ENCODE measurements at regions not wholly inside any gene's neighbourhood (a gene's known extent, or its start where the extent isn't known, plus 50 kb on each side); places are given as distances from the start of the nearest gene placed in this dataset.
A peak's percentile ranks its signal among the peaks of the same experiment; 100 is the strongest.

DNA sequence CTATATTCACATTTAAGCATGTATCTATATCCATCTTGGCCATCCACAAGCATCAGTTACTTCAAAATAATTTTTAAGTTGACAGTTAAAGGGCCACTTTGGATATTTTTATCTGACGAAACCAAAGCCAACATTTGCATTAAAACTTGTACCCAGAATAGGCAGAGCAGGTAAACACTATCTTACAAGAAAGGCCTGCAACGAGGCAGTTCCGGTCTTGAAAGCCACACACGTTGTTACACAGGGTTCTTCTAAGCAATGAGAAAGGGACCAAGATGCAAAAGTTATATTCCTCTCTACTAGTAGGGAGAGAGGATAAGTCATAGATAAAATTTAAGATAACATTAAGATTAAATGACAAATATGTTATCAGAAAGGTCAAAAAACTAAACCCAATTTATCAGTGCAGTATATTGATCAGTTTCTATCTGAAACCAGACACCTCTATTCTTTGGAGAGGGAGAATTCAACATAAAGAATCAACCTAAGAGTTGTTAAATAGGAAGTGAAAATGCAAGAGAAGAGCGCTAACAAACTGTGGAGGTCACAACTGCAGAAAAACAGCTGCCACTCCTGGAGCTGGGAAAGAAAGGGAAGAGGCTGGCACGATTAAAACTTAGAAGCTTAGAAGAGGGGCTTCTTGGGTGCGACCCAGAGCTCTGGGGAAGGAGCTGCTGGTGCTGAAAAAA, 701.3 kb downstream of the TNS3 start:
- TF ChIP-seq POLR2AphosphoS5 (IDR thresholded peaks at IDR 0.05; ENCODE audit: low read depth, low read length) (no peak), SIN3A (IDR thresholded peaks at IDR 0.05; ENCODE audit: borderline replicate concordance, insufficient read depth, low read length) (no peak), TAF1 (IDR thresholded peaks at IDR 0.05; ENCODE audit: borderline replicate concordance, insufficient read depth, low read length) (no peak), FOXP2 (optimal IDR thresholded peaks at IDR 0.05; ENCODE audit: borderline replicate concordance, extremely low read depth, extremely low read length, insufficient read depth) (no peak)
- TF ChIP-seq, protein P1, sequence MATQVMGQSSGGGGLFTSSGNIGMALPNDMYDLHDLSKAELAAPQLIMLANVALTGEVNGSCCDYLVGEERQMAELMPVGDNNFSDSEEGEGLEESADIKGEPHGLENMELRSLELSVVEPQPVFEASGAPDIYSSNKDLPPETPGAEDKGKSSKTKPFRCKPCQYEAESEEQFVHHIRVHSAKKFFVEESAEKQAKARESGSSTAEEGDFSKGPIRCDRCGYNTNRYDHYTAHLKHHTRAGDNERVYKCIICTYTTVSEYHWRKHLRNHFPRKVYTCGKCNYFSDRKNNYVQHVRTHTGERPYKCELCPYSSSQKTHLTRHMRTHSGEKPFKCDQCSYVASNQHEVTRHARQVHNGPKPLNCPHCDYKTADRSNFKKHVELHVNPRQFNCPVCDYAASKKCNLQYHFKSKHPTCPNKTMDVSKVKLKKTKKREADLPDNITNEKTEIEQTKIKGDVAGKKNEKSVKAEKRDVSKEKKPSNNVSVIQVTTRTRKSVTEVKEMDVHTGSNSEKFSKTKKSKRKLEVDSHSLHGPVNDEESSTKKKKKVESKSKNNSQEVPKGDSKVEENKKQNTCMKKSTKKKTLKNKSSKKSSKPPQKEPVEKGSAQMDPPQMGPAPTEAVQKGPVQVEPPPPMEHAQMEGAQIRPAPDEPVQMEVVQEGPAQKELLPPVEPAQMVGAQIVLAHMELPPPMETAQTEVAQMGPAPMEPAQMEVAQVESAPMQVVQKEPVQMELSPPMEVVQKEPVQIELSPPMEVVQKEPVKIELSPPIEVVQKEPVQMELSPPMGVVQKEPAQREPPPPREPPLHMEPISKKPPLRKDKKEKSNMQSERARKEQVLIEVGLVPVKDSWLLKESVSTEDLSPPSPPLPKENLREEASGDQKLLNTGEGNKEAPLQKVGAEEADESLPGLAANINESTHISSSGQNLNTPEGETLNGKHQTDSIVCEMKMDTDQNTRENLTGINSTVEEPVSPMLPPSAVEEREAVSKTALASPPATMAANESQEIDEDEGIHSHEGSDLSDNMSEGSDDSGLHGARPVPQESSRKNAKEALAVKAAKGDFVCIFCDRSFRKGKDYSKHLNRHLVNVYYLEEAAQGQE (IDR thresholded peaks at IDR 0.05; ENCODE audit: insufficient read depth in 1 of 2, low read depth in 2 of 2, low read length in 2 of 2): no peak

DNA sequence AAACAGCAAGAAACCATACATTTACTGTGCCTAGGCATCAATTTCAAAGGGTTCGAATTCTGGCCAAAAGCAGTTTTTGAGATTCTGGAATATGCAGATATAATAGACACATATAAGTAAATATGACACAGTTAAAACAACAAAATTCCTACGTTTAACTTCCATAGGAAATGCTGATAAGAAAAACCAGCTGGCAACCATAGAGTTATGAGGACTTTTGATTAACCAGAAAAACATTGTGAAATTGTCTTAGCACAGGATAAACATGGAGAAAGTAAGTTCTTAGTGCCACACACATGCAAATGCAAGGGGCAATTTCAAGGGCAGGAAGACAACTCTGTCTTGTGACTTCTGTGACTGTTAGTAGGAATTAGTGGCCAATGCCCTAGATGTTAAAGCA, 702.1 kb downstream of the TNS3 start:
- TF ChIP-seq SIN3A (IDR thresholded peaks at IDR 0.05; ENCODE audit: borderline replicate concordance, insufficient read depth, low read length) (no peak), TAF1 (IDR thresholded peaks at IDR 0.05; ENCODE audit: borderline replicate concordance, insufficient read depth, low read length) (no peak), POLR2AphosphoS5 (IDR thresholded peaks at IDR 0.05; ENCODE audit: low read depth, low read length) (no peak), FOXP2 (optimal IDR thresholded peaks at IDR 0.05; ENCODE audit: borderline replicate concordance, extremely low read depth, extremely low read length, insufficient read depth) (no peak)
- TF ChIP-seq, protein P1 (IDR thresholded peaks at IDR 0.05; ENCODE audit: insufficient read depth in 1 of 2, low read depth in 2 of 2, low read length in 2 of 2): no peak

DNA sequence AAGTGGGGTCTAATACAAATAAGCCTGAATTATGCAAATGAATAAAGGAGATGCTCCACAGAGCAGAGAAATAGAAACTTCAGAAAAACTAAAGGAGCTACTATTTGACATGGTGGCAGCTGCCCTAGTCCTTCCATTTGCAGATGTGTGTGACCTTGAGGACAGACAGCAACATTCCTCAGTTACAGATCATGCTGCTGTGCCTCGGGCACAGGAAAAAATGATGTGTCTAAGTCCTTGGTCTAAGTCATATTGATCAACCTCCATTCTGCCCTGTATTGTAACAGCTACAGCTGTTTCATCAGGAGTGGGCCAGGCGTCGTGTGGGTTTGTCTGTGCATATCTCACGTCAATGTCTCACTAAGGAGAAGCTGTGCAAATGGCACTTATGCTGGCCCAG, 710.4 kb downstream of the TNS3 start:
- TF ChIP-seq, protein P1 (IDR thresholded peaks at IDR 0.05; ENCODE audit: insufficient read depth in 1 of 2, low read depth in 2 of 2, low read length in 2 of 2): no peak

- TF ChIP-seq POLR2AphosphoS5 (IDR thresholded peaks at IDR 0.05; ENCODE audit: low read depth, low read length) (no peak), FOXP2 (optimal IDR thresholded peaks at IDR 0.05; ENCODE audit: borderline replicate concordance, extremely low read depth, extremely low read length, insufficient read depth) (no peak), SIN3A (IDR thresholded peaks at IDR 0.05; ENCODE audit: borderline replicate concordance, insufficient read depth, low read length) (no peak)
- TF ChIP-seq, protein P1 (IDR thresholded peaks at IDR 0.05; ENCODE audit: insufficient read depth in 1 of 2, low read depth in 2 of 2, low read length in 2 of 2): no peak
Observed at GRCh38 chr7:46864716-46865115, 717.2 kb downstream of the TNS3 start.

GRCh38 chr7:46859963-46860475, 721.9 kb downstream of the TNS3 start:
- TF ChIP-seq POLR2AphosphoS5 (IDR thresholded peaks at IDR 0.05; ENCODE audit: low read depth, low read length) (no peak), FOXP2 (optimal IDR thresholded peaks at IDR 0.05; ENCODE audit: borderline replicate concordance, extremely low read depth, extremely low read length, insufficient read depth) (no peak), SIN3A (IDR thresholded peaks at IDR 0.05; ENCODE audit: borderline replicate concordance, insufficient read depth, low read length) (no peak), TAF1 (IDR thresholded peaks at IDR 0.05; ENCODE audit: borderline replicate concordance, insufficient read depth, low read length) (peak; percentile 42; the same call in 1 of the 2 replicates)
- TF ChIP-seq, protein P1 (IDR thresholded peaks at IDR 0.05; ENCODE audit: insufficient read depth in 1 of 2, low read depth in 2 of 2, low read length in 2 of 2): 0 out of 4 replicates have a peak, but pooled peaks of 1 of the 2 experiments have one; percentile 24
